Cerebellar nuclear complex (tissue), 1 donor: ENCODE measurements at regions not wholly inside any gene's neighbourhood (a gene's known extent, or its start where the extent isn't known, plus 50 kb on each side); places are given as distances from the start of the nearest gene placed in this dataset.

Experiments
- DNase-seq, 2 experiments: peaks; one replicate each; lab custom pipeline; 2025; lab: John Stamatoyannopoulos, UW

DNA sequence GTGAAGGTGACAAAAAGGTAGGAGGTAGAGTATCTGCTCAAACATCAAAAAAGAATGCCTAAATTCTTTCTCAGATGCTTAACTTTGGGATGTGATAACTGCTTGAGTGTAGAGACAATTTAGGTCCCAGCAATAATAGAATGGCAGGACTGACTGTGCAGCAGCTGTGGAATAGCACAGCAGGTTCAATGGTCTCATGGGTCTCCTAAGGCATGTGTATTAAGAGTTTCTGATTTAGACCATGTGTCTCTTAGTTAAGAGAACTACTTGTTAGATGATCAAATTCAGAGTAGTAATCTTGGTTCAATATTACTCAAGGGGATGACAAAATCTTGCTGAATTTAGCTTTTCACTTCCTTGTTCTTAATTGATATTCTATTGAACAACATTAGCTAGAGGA, 72.0 kb downstream of the ALX1 start:
- DNase-seq: no peak

DNA sequence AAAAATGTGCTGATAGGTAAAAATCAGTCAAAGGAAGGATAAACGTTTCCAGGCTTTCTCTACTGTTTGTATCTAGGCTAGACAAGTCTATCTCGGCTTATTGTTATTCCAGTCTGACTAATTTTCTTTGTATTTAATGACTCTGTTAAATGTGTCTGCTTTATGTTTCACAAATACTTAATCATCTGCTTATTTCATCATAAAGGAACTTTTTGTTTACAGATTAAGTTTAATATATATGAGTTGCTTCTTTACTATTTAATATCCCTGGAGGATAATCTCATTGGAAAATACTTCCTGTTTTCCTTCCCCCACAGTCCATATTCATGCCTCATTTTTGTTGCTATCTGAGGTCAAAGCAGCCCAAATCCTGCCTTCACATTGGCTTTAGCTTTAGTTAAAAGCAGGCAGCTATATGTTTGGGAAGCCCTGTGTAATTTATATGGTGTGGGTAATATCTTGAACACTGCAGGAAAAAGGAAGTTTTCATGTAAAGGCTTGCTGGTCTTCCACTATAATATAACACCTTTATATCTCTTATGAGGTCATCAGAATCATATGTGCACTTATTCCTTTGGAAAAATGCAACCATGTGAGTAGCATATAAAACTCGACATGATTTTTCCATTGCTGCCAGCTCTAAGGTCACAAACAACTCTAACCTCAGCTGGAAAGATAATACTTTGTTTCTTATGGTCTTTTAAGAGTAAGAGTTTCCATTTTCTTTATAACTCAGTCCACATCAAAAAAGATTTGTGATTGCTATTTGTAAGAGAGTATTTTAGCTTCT, 76.8 kb downstream of the ALX1 start:
- DNase-seq: no peak

DNA sequence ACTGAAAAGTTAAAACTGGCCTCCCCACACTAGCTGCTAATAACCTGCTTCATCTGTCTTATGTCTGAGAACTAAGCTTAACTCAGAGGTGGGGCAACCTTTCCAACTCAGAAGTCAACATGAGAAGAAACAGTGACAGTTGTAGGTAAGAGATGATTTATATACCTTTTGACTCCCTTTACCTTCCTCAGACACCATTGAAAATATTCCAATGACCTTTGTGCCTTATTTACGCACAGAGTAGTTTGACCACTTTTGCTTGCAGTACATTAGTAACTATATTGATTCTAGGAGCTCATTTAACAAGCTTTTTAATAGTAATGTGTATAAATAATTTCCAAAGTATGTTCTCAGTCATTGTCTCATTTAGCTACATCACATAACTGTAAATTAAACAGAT, 77.6 kb downstream of the ALX1 start:
- no peak for DNase-seq

DNA sequence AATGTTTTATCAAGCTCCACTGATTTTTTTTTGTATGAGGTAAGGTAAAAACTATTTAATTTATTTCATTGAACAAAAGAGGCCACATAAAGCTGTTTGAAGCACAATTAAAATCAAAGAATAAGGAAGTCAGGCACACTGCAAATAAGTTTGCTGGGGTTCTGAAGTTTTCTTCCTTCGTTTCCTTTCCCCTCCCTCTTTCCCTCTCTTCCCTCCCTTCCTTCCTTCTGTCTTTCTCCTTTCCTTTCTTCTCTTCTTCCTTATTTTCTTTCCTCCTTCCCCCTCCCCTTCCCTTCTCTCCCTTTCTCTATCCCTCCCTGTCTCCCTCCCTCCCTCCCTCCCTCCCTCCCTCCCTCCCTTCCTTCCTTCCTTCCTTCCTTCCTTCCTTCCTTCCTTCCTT, 78.7 kb downstream of the ALX1 start:
- no peak for DNase-seq

DNA sequence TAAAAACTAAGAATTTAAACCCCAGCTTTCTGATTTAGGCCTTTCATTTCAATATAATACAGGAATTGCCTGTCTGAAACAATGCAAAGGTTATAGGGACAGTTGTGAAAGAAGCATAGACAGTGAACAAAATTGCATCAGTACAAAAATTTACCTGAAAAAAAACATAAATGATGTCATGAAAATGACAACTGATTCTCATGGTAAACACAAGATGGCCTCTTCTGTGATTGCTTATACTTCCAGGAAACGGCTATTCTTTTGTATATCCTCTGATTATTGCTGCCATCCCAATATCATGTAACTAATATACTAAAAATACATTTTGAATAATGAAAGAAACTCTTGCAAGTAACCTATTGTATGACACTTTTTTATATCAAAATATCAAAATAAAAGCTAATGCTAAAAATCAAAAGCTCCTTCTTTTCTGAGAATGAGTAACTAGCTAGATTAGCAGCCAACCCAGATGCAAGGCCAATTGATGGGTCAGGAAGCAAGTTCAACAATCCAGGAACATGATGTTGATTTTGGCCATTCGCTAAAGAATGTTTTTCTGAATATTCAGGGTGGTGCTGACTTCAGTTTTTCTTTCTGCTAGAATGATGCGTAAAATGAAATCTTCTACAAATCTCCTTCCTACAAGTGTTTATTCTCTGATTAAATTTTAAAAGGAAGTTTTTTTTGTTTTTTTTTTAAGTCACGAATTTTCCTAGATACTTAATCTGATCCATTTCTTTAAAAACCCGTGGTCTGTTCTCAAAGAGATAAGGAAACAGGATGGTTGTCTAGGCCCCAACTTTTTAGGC, 83.6 kb downstream of the ALX1 start:
- DNase-seq: no peak

DNA sequence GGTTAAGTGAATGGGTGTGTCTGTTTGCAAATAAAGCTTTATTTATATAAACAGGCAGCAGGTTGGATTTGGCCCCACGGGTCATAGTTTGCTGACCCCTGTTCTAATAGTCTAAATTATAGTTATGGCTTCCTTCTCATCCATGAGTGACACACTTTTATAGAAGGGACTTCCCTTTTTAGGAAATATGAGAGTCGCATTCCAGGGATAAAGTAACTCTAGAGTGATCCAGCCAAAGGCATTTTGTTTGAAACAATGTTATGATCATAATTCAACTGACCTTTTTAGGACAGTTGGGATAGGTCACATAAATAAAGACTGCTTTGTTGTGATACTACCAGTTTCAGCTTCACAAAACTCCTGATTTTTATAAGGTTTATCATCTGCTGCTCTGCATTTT, 87.9 kb downstream of the ALX1 start:
- no peak for DNase-seq

DNA sequence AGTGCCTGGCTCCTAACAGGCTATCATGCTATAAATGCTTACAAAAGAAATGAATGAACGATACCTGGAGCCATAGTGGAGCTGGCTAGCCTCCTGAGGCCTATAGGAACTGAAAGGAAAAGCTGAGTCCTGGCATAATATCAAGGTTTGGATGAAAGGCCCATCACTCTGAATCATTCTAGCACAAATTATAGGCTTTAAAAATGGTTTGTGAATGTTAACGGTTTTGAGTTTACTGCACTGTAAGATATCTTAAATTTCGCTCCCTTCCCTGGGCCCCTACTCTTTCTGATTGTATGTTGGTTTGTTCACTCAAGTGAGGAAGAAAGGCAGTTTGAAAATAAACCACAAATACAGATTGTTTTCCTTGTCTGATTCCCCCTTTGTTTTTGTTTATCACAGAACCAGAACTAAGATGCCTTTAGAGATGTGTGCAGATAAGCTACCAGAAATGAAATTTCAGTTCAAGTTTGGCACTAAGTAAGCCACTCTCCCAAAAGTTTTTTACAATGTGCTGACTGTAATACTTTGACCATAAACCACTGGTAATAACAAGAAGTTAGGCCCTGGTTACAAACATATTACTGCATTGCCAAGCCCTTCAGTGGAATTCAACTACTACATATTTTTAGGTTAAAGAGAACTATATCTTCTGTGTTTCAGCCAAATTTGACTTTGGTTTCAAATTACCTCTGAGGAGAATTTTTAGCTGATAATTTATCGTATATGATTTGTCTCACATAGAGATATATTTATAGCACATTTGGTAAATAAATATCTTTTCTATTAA, 89.5 kb downstream of the ALX1 start:
- no peak for DNase-seq

DNA sequence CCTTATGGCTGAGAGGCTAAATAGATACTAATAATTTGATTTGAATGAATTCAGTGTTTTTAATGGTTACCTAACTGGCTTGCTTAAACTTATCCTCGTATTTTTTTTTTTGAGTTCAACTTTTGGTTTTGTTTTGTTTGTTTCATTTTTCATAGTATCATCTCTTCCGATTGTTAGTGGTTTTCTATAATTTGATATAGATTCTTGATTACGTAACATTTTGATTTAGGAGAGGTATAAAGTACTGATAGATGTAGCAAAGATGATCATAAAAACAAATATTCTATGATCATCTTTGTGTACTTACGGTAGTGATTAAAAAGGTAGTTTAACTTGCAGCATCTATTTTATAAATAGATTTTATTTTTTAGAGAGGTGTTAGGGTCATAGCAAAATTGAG, 93.0 kb downstream of the ALX1 start:
- no peak for DNase-seq

DNA sequence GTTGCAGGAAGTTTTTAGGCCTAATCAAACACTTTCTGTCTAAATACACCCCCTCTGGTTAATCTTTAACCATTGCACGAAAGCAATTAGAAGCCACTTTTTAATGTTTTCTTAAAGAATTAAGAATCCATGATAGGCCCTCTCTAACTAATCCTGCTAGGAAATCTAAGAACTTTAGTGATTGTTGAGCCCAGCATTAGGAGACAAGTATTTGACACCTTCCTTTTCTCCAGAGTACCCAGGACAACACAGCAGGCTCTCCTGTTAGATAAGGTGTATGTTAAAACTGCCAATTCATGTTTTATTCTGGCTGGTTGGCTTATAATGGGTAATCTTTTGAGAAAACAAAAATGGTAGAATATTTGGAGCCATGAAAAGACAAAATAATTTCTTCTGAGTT, 95.0 kb downstream of the ALX1 start:
- no peak for DNase-seq

DNA sequence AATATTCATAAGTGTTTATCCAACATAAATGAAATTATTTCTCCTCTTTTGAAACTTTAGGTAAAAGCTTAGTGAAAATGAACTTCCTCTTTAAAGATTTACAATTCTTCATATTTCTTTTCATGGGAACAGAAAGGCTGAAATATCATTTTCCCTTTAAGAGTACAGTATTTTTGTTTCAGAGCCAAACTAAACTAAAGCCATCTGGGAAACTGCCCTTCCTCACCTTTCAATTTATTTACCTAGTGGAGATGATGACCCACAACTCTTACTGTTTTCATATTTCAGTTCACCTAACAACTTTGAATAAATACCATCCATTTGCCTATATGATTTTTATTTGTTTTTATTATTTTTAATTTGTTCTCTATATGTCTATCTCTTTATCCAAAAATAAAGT, 105.4 kb downstream of the ALX1 start:
- no peak for DNase-seq

DNA sequence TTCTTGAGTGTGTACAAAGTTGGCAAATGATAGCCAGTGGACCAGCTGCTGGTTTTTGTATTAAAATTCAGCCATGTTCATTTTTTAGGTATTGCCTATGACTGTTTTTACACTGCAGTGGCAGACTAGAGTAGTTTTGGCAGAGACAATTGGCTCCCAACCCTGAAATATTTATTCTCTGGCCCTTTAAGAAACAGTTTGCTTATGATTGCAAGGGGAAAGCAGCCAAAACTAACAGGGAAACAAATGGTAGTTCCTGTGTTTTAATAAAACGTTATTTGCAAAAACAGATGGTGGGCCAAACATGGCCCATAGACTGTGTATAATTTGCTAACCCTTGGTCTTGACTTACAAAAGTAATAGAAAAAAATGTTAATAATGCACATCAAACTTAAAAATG, 110.2 kb downstream of the ALX1 start:
- no peak for DNase-seq

DNA sequence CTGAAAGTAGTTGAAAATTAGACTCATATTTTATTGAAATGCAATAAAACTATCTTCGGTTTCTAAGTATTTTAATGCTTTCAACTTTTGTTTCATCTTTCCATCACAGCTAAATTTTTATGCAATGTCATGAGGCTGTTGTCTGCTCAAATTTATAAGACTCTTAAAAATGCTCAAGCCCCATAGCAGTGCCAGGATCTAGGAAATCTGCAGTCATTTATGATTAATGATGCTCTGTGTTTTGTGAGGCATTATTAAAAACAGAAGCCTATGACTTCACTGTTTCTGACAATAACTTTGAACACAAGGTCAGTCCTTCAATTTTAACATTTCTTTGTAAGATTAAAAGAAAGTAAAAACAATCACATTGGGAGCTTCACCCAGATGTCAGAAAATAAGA, 112.5 kb downstream of the ALX1 start:
- DNase-seq: no peak

DNA sequence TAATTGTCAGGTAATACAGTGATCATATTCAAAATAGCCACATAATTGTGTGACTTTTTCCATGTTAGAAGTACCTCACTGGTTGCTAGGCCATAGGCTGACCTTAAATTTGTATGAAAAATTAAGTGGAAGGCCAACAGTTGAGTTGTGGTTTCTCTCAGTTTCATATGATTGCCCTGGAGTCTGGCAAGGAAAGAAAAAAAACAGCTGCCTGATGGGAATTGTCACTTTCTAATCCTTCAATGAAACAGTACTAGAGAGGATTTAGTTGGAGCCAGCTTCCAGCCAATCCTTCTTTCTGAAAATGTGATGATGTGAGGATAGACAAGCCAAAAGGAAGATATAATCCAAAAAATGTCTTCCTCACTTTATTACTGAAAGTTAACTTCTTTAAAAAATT, 113.6 kb downstream of the ALX1 start:
- DNase-seq: no peak

DNA sequence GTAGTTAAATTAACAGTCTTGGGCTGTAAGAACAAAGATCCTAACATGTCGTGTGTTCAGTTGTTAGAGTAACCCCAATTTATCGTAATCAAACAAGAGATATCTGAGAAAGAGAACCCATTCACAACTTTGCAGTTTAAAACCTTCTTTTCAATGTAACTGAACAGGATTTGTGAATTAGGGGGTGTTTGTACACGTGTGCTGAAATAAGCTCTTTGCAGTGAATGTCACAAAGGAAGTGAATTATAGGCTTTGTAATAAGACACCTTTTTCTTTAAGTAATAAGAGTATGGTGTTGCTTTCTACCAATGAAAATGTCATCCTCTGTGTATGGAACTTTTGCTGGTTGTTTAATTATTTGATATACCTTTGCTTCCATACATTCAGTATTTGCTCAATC, 114.0 kb downstream of the ALX1 start:
- no peak for DNase-seq

DNA sequence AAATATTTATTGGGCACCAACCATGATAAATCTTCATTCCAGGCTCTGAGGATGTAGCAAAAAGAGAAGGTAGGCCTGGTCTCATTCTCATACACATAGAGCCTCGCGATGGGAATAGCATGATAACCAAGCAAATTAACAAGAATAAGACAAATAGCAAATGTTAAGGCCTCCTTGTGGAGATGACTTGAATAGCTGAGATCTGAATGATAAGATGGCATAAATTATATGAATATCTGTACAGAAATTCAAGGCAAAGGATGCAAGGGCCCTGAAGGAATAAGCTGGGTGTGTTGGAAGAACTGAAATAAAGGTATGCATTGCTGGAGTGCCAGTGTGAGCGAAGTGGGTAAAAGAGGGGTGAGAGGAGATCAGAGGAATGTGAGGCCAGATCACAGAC, 114.8 kb downstream of the ALX1 start:
- no peak for DNase-seq

DNA sequence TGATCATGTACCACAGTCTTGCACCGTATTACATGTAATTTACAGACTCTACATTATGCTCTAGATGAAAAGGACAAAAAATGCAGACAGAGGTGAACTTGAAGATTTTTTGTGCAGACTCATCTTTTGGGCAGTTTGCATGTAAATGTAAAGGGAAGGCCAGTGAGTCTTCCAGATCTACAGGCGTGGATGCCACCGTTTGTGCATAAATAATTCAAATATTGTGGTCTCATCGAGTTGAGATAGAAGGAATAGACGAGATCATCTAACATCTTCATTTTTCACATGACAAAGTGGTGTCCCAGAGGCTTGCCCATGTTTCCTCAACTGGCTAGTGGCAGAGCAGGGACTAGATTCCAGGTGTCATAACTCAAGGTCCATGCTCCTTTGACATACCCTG, 125.2 kb downstream of the ALX1 start:
- no peak for DNase-seq

DNA sequence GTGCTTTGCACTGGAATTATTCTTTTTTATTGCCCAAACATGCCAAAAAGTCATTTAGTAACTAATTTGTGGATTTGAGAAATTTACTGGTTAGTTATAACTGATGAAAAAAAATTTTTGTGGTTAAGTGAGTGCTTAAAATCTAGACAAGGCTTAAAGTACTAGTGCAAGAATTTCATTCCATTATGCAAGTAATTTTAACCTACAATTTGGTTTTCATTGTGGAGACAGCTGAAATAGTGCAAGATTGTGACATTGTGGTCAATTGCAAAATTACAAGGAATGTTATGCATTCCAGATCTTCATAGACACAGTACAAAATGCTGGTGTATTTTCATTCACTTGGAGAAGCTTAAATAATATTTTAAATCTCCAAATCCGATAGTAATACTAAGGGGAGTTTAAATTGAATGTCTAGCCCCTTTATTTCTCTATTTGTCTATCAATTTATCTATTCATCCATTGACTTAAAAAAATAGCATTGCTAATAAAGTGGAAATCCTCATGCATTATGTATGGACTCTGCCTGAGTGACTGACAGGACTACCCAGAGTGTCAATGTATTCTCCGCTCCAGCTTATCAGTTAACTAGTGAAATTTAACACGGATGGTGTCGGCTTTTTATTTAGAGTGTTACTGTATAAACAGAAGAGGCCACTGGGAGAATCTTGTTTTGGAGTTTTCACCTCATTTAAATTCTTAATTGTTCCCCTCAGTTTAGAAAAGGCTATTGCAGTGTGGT, 125.9 kb downstream of the ALX1 start:
- DNase-seq: no peak

DNA sequence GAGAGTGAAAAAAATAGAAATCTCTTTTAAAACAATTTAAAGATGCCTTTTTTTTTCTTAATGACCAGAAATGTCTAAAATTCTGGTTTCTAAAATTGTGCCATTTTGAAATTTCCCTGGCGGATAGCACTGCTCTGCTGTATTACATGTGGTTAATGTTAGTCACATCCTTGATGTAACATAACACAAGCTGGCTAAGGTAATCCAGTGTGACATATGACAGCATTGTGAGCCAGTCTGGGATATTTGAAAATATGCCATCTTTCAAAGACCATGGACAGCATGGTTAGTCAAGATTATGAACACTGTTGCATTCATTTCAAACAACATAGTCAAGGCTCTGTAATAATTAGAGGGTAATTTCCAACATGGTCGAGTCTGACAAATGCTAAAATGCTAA, 133.2 kb downstream of the ALX1 start:
- no peak for DNase-seq

DNA sequence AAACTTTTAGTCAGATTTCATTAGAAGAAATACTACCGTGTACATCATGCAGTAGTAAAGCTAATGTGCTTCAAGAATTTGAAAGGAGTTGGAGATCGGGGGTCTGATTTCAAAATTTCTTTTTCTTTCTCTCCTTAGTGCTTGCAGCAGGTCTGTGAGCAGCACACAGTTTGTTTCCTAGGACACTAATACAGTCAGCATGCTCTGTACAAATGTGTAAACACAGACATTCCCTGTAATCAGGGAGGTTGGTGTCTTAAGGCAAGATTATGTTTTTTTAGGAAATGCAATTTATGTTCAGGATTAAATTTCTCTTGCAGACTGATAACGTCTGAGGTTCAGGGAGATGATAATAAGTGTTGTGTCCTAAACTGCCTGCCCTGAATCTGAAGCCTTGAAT, 142.7 kb downstream of the ALX1 start:
- DNase-seq: no peak

DNA sequence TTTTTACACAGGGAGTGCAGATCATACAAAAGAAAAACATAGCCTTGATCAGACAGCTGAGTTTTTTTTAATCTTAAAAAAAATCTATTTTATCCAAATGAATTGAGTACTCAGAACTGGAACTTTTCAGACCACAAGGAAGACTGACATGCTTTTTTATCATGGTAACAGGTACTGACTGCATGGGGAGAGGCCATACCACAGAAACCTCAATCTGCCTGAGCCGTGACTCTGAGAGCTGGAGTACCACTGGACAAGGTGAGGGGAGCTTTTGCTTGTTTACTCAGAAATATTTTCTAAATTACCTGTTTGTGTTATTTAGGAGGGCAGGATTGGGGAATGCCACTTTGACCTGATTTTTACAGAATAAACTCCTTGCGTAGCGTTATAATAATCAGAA, 143.9 kb downstream of the ALX1 start:
- DNase-seq: no peak

DNA sequence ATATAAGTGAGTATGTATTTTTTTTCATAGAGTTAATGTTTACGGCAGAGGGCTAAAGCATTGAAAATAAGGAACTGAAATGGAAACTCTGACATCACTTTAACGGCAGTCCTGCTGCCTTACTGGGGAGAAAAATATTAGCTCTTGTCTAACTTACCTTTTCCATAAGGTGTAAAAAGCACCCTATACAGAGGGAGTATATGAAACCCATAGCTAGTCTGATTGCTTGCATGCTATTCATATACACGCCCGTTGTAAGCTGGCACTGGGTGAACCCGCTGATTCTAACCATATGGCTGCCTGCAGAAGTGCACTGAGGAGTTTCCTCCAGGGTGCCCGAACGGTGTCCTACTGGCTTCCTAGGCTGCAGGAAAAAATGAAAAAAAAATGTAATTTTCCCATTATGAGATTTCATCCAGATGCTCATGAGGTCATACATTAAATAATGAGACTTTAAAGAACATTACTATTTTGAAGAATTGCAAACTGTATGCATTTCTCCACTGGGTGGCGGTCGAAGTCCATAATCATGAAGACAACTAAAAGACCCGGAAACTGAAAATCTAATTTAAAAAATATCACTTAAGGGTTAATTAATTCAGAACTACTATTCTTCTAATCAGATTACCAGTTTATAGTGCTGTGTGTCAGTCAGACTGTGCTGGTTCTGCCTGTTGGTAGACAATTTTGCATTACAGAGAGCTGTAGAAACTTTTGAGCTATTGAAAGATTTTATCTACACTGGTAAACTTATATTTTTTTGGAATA, 144.7 kb downstream of the ALX1 start:
- DNase-seq: no peak

DNA sequence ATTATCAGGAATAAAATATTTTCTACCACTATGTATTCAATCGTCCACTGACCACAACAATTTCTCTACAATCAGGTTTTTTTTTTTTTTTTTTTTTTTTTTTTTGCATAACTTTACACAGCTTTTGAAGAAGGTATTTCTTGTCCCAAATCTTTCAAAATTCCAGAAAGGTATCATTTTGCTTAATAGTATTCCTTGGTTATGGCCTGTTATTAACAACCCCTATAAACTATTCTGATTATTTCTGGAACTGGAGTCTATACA, 145.3 kb downstream of the ALX1 start:
- DNase-seq: no peak
